A549 (cell line): ENCODE measurements at regions not wholly inside any gene's neighbourhood (a gene's known extent, or its start where the extent isn't known, plus 50 kb on each side); places are given as distances from the start of the nearest gene placed in this dataset.

Experiments
- CEBPB ChIP-seq, 2 experiments: fragments of >200 bp in 1 of 2; sonication (Bioruptor Twin) in 1 of 2; formaldehyde crosslinking in 1 of 2; IDR thresholded peaks; 2 replicates each; pipeline ENCODE4 v1.6.1; 2012 to 2016
- EP300 ChIP-seq, 2 experiments: fragments of >200 bp; sonication (Bioruptor Twin); formaldehyde crosslinking; IDR thresholded peaks; 2 replicates in 1 of 2; 3 replicates in 1 of 2; pipeline ENCODE4 v1.6.1; 2016 to 2017
- MYC ChIP-seq: IDR thresholded peaks from 2 replicates; pipeline ENCODE4 v1.6.1; 2012; ENCODE audit warnings: mild to moderate bottlenecking, inconsistent platforms, low read length, improper control_type of control experiment, borderline replicate concordance
- POLR2A ChIP-seq: IDR thresholded peaks from 2 replicates; pipeline ENCODE4 v1.6.1; 2012; ENCODE audit warnings: mild to moderate bottlenecking, low read length
- ZC3H11A ChIP-seq: fragments of 450-650 bp; IDR thresholded peaks from 2 replicates; pipeline ENCODE4 v1.6.1; 2014; ENCODE audit warnings: antibody characterized with exemption, mild to moderate bottlenecking
- TF ChIP-seq, protein P1 (sequence below): IDR thresholded peaks from 2 replicates; pipeline ENCODE4 v1.6.1; 2012
- TF ChIP-seq, protein P2 (sequence below): fragments of >200 bp; sonication (Bioruptor Twin); formaldehyde crosslinking; IDR thresholded peaks from 3 replicates; pipeline ENCODE4 v1.5.1; 2016
- TF ChIP-seq, protein P3 (sequence below): fragments of 450-650 bp; IDR thresholded peaks from 2 replicates; pipeline ENCODE4 v1.6.1; 2014; ENCODE audit warnings: antibody characterized with exemption

DNA sequence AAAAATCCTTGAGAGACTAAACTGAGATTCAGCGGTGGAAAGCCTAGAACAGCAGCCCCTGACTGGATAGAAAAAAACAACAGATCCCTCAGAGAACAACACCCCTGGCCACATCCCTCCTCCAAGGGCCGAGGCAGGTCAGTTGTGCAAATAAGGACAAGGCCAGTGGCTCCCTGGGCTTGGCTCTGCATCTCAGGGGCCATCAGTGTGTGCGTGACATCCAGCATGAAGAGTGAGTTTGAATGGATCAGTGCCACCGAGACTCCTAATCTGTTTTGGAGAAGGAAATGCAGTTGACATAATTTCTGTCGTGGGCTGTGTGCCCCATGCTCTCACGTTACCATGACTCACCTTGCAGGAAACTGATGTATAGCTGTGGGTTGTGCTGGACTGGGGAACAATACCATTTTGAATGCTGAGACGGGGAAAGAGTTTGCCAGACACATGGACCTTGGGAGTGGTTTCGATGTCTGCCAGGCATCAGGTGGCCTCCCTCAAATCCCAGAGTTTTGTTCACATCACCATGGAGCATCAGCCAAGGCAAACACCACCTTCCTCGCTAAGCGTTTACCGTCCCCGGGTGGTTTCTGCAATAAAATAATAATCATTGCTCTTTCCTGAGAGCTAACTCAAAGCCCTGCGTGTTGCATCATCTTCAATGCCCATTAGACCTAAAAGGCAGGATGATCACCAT lies 153.2 kb upstream of the FZD8 start:
- TF ChIP-seq, protein P1, sequence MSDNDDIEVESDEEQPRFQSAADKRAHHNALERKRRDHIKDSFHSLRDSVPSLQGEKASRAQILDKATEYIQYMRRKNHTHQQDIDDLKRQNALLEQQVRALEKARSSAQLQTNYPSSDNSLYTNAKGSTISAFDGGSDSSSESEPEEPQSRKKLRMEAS, result no peak
- TF ChIP-seq CEBPB (IDR thresholded peaks at IDR 0.05), result no peak
- TF ChIP-seq, protein P2, sequence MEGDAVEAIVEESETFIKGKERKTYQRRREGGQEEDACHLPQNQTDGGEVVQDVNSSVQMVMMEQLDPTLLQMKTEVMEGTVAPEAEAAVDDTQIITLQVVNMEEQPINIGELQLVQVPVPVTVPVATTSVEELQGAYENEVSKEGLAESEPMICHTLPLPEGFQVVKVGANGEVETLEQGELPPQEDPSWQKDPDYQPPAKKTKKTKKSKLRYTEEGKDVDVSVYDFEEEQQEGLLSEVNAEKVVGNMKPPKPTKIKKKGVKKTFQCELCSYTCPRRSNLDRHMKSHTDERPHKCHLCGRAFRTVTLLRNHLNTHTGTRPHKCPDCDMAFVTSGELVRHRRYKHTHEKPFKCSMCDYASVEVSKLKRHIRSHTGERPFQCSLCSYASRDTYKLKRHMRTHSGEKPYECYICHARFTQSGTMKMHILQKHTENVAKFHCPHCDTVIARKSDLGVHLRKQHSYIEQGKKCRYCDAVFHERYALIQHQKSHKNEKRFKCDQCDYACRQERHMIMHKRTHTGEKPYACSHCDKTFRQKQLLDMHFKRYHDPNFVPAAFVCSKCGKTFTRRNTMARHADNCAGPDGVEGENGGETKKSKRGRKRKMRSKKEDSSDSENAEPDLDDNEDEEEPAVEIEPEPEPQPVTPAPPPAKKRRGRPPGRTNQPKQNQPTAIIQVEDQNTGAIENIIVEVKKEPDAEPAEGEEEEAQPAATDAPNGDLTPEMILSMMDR, result no peak
- TF ChIP-seq MYC, result no peak
- TF ChIP-seq EP300 (IDR thresholded peaks at IDR 0.05), result no peak
- no peak for TF ChIP-seq POLR2A
- TF ChIP-seq, protein P3, sequence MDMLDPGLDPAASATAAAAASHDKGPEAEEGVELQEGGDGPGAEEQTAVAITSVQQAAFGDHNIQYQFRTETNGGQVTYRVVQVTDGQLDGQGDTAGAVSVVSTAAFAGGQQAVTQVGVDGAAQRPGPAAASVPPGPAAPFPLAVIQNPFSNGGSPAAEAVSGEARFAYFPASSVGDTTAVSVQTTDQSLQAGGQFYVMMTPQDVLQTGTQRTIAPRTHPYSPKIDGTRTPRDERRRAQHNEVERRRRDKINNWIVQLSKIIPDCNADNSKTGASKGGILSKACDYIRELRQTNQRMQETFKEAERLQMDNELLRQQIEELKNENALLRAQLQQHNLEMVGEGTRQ, result no peak
- TF ChIP-seq ZC3H11A, result no peak
